ENCODE measurements at regions not wholly inside any gene's neighbourhood (a gene's known extent, or its start where the extent isn't known, plus 50 kb on each side); places are given as distances from the start of the nearest gene placed in this dataset.

GRCh38 chr2:160876029-160876428 lies 284.2 kb upstream of the TANK start:
- no peak for DNase-seq (ENCODE audit: low read depth in 3 of 3)

GRCh38 chr2:160876765-160877164 lies 283.5 kb upstream of the TANK start:
- no peak for DNase-seq (ENCODE audit: low read depth in 3 of 3)

- no peak for DNase-seq (ENCODE audit: low read depth in 3 of 3)
These were observed 281.6 kb upstream of the TANK start for GRCh38 chr2:160878618-160879017.

DNA sequence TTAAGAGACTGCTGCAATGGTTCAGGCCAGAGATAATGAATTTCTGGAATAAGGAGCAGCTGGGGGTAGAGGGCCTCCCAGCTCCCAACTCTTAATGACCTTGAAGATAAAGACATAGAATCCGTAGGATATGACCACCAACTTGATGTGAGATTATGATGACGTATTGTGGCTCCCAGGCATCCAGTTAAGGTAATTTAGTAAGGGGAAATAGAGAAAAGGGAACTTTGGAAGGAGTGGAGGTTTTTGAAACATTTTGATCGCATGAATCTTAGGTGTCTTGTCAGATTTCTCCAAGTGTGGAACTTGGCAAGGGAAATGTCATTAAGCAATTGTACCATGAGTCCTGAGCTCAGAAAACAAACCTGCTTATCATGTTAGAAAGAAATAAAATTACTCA lies 277.3 kb upstream of the TANK start:
- DNase-seq (ENCODE audit: low read depth in 3 of 3), result no peak

DNA sequence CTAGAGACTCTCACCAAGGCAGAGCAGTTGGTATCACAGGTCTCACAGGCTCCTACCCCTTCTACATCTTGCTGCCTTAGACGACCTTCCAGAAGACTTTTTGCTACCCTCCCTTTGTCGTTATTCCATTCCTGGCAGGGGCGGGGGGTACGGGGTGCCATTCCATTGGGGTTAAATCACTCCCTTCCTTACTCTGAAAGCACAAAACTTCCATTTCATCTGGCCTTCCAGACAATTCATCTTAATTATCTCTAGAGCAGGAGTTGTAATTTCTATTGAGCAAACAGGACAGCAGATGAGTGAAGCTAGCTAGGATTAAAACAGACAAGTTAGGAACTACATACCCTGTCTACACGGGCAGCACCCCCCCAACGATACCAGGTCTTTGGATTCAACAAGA lies 276.2 kb upstream of the TANK start:
- DNase-seq (ENCODE audit: low read depth in 3 of 3), result no peak

DNA sequence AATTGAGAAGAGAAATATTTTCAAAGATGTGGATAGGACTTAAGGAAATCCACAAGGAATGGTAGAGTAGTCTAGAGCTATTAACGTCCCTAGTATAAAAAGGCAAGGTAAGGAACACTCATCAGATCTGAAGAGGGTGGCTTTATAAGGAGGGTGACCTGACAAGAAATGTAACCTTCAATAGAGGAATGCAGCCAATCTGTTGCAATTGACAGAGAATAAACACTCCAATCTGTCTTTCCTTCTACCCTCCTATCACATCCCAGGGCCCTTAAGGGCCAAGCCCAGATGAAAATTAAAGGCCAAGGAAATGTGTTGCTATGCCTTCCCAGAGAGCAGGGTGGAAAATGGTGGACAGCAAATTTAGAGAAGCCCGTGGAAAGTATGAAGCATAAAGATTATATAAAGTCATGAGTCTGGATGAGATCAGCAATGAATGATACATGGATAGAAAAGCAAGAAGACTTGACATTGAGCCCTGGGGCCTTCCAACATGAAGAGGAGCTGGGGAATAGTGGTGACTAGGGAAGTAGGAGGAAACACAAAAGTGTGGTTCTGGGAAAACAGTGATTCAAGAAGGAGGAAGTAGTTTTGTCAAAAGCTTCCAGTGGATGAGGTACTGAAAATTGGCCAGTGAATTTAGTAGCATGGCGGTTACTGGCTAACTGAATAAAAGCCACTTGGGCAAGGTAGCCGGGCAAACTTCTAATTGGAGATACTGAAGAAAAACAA lies 270.6 kb upstream of the TANK start:
- no peak for DNase-seq (ENCODE audit: low read depth in 3 of 3)

DNA sequence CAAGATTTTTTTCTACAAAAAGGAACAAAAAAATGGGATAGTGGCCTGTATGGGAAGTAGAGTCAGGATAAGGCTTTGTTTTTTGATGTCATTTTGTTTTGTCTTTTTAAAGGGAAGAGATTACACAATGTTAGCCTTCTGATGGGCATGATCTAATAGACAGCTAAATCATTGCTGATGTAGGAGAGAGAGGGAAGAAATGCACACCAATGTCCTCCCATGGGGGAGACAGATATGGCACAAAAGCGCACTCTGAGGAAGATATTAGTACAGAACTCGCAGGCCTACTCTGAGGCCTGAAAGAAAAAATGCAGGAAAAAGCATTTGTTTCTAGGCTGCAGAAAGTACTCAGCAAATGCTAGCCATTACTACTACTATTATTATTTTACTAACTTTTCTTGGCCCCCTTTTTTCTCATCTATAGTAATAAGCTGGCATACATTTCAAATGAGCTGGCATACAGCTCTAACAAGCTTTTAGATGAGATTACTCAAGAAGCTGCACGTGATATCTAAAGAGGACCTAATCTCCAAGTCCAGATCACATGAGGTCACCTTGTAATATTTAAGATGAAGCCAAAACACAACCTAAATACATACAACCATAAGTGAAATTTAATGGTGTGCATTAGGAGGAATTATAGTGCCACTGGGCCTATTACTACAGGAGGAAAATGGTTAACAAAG lies 269.4 kb upstream of the TANK start:
- DNase-seq (ENCODE audit: low read depth in 3 of 3), result no peak

DNA sequence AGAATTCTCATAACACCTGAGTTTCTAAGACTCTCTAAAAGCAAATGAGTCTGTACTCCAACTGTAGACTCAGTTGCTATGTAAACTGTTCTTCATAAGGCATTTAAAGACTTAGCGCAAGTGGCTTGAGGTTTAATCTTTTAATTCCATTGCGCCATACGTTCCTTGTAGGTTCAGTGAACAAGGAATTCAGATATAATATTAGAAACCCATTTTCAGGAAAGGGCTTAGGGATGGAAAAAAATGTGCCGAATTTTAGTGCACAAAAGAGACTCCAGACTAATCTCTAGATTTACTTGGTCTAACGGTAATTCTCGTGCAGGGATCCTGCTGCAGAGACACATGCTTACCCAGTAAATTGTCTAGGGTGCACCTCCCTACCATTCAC lies 268.9 kb upstream of the TANK start:
- DNase-seq (ENCODE audit: low read depth in 3 of 3), result no peak

DNA sequence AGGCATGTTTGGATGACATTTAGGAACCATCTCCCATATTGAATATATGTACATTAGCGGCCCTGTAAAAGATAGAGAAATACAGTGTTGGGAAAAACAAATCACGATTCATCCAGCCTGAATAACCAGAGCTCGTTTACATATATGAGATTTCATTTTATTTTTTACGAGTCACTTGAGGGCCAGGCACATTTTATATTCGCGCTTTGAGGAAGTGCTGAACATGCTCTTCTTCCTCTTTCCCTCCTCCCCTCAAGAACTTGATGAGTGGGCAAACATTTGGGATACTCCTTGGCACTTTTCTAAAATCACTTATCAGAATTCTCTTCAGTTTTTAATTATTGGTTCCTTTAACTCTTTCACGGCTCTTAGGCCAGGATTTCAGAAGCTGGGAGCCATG lies 268.0 kb upstream of the TANK start:
- no peak for DNase-seq (ENCODE audit: low read depth in 3 of 3)

DNA sequence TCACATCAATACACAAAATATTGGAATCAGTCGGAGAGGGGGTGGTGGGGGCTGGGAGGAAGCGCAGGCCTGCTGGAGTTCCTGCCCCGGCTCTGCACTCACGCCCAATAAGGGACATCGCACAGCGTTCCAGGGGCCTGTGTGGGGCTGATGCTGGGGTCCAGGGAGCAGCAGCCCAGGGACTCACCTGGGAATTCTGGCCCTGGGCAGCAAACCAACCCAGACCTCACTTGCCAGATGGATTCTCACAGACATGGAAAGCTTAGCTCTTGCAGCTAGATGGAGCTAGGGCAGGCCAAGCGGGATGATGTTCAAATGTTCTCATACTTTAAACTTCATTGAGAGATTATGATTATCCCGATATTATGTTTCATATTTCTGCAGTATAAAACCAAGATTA lies 266.6 kb upstream of the TANK start:
- DNase-seq (ENCODE audit: low read depth in 3 of 3), result no peak

DNA sequence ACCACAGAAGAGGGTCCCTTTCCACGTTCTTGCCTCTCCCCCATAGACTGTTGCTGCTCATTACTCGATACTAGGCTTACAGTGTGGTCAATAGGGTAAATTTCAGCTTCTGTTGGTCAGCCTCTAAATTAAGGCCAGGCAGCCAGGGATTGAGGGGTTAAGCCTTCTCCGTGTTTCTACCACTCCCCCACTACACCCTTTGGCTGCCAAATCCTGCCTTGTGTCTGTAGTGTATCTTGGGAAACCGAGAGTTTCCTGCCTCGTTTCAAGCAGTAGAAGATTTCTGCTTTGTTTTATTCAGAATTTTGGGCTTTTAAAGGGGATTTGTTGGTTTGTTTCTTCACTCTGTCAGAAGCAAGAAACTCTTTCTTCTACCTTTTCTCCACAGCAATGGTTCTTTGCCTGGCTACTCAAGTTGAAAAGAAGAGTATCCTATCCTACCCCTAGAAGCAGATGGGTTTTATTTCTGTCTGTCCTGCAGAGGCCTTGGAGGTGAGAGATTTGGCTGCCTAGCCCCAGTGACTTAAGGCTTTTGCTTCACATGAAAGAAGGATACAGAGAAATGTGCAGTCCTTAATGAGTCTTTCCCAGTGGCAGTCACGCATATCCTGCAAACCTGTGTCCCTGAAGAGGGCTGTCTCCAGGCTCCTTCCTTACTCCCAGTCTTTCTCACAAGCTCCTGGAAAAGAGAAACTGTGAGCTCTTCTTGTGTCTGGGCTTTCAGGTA lies 261.5 kb upstream of the TANK start:
- DNase-seq (ENCODE audit: low read depth in 3 of 3), result no peak

- DNase-seq (ENCODE audit: low read depth in 3 of 3), result no peak
These were observed 258.6 kb upstream of the TANK start for GRCh38 chr2:160901613-160902012.

- no peak for DNase-seq (ENCODE audit: low read depth in 3 of 3)
These were observed 254.4 kb upstream of the TANK start for GRCh38 chr2:160905862-160906261.

GRCh38 chr2:160906878-160907277 lies 253.3 kb upstream of the TANK start:
- no peak for DNase-seq (ENCODE audit: low read depth in 3 of 3)

DNA sequence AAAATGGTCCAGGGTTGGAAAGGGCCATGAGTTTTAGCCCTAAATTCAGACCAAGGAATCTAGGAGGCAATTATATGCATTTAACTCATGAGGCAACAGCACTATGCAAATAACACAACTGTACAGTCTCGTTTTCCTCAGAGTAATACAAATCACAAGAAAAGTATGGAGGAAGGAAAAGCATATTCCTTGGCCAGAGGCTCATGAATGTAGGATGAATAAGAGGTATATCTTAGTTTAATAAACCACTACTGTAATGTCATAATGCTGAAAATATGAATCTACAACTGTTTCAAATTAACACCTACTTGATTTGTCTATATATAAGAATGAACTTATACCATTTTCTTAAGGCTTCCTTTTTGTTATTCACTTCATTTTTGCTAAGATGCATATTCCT lies 252.5 kb upstream of the TANK start:
- DNase-seq (ENCODE audit: low read depth in 3 of 3), result no peak

DNA sequence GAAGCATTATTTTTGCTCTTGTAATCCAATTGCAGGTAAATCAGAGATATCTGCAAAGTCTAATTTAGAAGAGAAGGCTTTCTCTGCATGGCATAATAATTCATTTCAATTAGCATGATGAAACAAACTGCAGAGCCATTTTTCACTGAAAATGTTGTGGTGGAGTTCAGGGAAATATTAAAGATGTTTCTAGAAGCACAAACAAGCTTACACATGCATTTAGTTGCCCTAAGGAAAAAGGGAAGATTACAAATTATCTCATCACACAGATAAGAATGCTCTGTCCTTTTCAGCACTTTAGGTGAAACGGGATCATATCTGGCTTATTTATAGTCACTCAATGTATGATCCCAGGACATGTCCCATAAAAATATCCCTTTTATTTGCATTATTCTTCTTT lies 252.1 kb upstream of the TANK start:
- DNase-seq (ENCODE audit: low read depth in 3 of 3), result no peak

GRCh38 chr2:160909781-160910242 lies 250.4 kb upstream of the TANK start:
- no peak for DNase-seq (ENCODE audit: low read depth in 3 of 3)

- no peak for DNase-seq (ENCODE audit: low read depth in 3 of 3)
These were observed 249.5 kb upstream of the TANK start for GRCh38 chr2:160910681-160911080.

- DNase-seq (ENCODE audit: low read depth in 3 of 3), result no peak
These were observed 249.0 kb upstream of the TANK start for GRCh38 chr2:160911258-160911657.

DNA sequence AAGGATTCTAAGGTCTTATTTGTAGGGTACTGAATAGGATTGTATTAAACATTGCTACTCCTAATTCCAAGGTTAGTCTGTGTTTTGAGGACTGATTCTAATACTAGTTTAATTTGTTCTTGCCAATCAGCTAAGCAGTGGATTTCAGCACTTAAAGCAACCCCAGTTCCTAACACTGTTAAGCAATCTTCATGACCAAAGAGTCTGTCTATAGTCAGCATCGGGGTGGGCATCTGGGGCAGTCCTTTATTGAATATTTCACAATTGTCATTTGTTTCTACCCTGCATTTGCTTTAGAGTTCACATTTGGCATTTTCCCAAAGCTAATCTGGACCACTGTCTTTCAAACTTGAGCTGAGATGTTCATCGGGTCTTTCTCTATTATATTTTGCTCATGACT lies 248.0 kb upstream of the TANK start:
- no peak for DNase-seq (ENCODE audit: low read depth in 3 of 3)

DNA sequence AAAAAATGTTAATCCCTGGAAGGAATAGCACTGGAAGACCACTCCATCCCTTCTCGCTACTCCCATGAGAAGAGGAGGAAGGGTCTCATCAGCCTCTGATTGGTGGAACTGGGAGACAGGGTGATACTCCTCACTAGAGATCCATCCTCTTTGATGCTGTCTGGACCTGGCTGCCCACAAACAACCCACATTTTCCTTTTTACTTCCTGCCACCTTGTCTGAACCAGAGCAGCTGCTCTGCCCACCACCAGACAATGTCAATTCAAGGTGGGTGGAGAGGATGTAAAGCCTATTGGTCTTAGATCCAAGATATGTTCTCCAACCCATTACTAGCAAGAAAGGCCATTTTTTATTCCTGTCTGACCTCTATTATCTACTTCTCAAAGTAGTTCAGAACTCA lies 246.9 kb upstream of the TANK start:
- DNase-seq (ENCODE audit: low read depth in 3 of 3), result no peak

DNA sequence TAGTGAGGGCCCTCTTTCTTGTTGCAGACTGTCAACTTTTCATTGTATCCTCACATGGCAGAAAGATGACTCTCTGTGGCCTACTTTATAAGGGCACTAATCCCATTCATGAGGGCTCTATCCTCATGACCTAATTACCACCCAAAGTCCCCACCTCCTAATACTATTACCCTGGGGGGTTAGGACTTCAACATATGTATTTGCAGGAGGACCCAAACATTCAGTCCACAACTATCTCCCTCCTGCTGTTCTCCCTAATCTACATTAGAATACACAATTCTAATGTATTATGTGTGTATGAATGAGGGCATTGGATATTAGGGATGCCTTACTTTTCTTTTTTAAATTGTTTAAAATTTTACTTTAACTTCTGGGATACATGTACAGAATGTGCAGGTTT lies 246.0 kb upstream of the TANK start:
- no peak for DNase-seq (ENCODE audit: low read depth in 3 of 3)

DNA sequence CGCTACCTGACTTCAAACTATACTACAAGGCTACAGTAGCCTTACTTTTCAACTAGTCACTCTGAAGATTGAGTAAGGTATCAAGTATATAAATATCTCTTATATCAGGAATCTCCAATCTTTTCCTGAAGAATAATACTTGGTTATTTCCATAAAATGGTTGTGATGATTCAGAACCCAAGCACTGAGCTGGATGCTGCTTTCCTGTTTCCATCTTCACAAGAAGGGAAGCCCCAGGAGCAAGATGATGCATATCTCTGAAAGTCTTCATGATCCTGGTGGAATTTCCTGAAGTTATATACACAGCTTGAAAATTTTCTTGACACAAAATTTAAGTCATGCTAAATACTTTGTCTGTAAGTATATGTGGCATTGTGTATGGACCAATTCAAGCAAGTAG lies 243.9 kb upstream of the TANK start:
- DNase-seq (ENCODE audit: low read depth in 3 of 3), result no peak

Data from stimulated activated CD4-positive, alpha-beta T cell treated with anti-CD3 and anti-CD28 coated beads, TNF-alpha, amount 100 ng/mL, for 48 hours (primary cell).